Transverse colon (tissue), 4 donors: ENCODE measurements at regions not wholly inside any gene's neighbourhood (a gene's known extent, or its start where the extent isn't known, plus 50 kb on each side); places are given as distances from the start of the nearest gene placed in this dataset.

Source experiments
- DNase-seq: peaks from one replicate; pipeline ENCODE4 v3.0.0-alpha.2; 2019
- H3K27ac ChIP-seq, 4 donors: fragments of 200-600 bp; sonication (generic); 2 replicates each; pipeline ENCODE4 v1.5.1; 2016 to 2018; ENCODE audit warnings: inconsistent platforms in 4 of 4
- H3K27me3 ChIP-seq: fragments of 200-600 bp; sonication (generic); 2 replicates; pipeline ENCODE4 v1.5.1; 2017; ENCODE audit warnings: inconsistent platforms
- H3K36me3 ChIP-seq, 4 donors: fragments of 200-600 bp; sonication (generic); 2 replicates each; pipeline ENCODE4 v1.5.1; 2017 to 2019; ENCODE audit warnings: inconsistent platforms in 4 of 4
- H3K4me1 ChIP-seq, 4 donors: fragments of 200-600 bp; sonication (generic); 2 replicates each; pipeline ENCODE4 v1.5.1; 2017 to 2020; ENCODE audit warnings: inconsistent platforms in 4 of 4
- H3K4me3 ChIP-seq, 4 donors: fragments of 200-600 bp; sonication (generic); 1 replicate in 1 of 4; 2 replicates in 3 of 4; pipeline versions ENCODE4 v1.5.1 to v1.6.1; 2017 to 2019; ENCODE audit warnings: inconsistent platforms in 4 of 4
- H3K9me3 ChIP-seq, 2 donors: fragments of 200-600 bp; sonication (generic); 2 replicates each; pipeline ENCODE4 v1.5.1; 2017 to 2019; ENCODE audit warnings: inconsistent platforms in 2 of 2
- EP300 ChIP-seq: sonication (generic); formaldehyde crosslinking; IDR thresholded peaks from one replicate; pipeline ENCODE4 v1.6.1; 2017; ENCODE audit warnings: antibody characterized with exemption, low read depth
- POLR2A ChIP-seq: fragments of 450-650 bp; IDR thresholded peaks from one replicate; pipeline ENCODE4 v1.6.1; 2016; ENCODE audit warnings: antibody characterized with exemption, mild to moderate bottlenecking, moderate library complexity
- POLR2AphosphoS5 ChIP-seq, 3 donors: sonication (generic); formaldehyde crosslinking; IDR thresholded peaks; one replicate each; pipeline ENCODE4 v1.6.1; 2016; ENCODE audit warnings: antibody characterized with exemption in 3 of 3
- WGBS, 2 donors: methylation state at CpG; one replicate each; pipeline ENCODE4 v1.1.5; 2018; ENCODE audit warnings: low coverage in 1 of 2; 5-methylcytosine and 5-hydroxymethylcytosine counted together
- in situ Hi-C, 4 donors: fragments of 200-750 bp; cut with MboI; loops; one replicate each; pipeline versions ENCODE4 v1.15.0 to v1.15.1; 2017; ENCODE audit warnings: low sequenced_read_pairs in 3 of 4, low pct_ligation_motif_present in 1 of 4, low pct_unique_long_range_greater_than_20kb in 1 of 4
- intact Hi-C: fragments of 100-400 bp; cut with DNase I; formaldehyde crosslinking; loops from one replicate; pipeline ENCODE4 v1.15.1; 2023; ENCODE audit warnings: low total_unique reads
- TF ChIP-seq, protein P1 (sequence below), 5 experiments: fragments of 200-600 bp in 3 of 5; fragments of 450-650 bp in 2 of 5; sonication (generic) in 3 of 5; IDR thresholded peaks; 1 replicate in 2 of 5; 2 replicates in 3 of 5; pipeline ENCODE4 v1.5.1; 2016 to 2017; ENCODE audit warnings: antibody characterized with exemption in 5 of 5, inconsistent platforms in 3 of 5, mild to moderate bottlenecking in 2 of 5, moderate library complexity in 1 of 5

- no peak for DNase-seq
- H3K4me3 ChIP-seq, result no peak overlapping the region
- H3K4me1 ChIP-seq, result no peaks in the 10 kb centered on the region
- no peaks in the 10 kb centered on the region for H3K36me3 ChIP-seq
- H3K9me3 ChIP-seq, result peaks cover 0 to 3% of the 10 kb centered on the region in 2 donors
- TF ChIP-seq EP300 (no peak), POLR2AphosphoS5 (IDR thresholded peaks at IDR 0.05) (no peak), POLR2A (no peak)
- TF ChIP-seq, protein P1, sequence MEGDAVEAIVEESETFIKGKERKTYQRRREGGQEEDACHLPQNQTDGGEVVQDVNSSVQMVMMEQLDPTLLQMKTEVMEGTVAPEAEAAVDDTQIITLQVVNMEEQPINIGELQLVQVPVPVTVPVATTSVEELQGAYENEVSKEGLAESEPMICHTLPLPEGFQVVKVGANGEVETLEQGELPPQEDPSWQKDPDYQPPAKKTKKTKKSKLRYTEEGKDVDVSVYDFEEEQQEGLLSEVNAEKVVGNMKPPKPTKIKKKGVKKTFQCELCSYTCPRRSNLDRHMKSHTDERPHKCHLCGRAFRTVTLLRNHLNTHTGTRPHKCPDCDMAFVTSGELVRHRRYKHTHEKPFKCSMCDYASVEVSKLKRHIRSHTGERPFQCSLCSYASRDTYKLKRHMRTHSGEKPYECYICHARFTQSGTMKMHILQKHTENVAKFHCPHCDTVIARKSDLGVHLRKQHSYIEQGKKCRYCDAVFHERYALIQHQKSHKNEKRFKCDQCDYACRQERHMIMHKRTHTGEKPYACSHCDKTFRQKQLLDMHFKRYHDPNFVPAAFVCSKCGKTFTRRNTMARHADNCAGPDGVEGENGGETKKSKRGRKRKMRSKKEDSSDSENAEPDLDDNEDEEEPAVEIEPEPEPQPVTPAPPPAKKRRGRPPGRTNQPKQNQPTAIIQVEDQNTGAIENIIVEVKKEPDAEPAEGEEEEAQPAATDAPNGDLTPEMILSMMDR (IDR thresholded peaks at IDR 0.05), result no peak
- intact Hi-C loops (no loop called here), in situ Hi-C loops (no loop called here)
- no peak overlapping the region for H3K27ac ChIP-seq
- no peaks in the 10 kb centered on the region for H3K27me3 ChIP-seq
Observed at GRCh38 chr3:167188592-167188991, 191.5 kb downstream of the ZBBX start.

DNA sequence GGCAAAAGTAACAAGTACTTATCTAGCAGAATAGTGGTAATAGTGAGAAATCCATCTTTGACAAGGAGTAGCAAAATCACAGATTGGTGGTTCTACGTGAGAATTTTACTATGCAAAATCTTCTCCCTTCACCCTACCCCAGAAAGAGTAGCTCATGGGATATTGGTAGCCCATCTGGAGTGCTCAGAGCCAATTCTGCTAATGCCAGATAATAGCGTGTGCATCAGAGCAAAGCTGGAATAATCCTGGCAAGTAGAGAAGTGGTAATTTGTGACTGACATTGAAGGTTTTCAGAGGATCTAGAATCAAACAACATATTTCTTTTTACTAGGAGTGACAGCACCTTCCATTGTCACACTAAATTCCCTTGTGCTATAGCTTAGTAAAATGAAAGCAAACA is 192.9 kb downstream of the ZBBX start:
- Histone ChIP-seq H3K4me3 (no peak overlapping the region), H3K27me3 (no peaks in the 10 kb centered on the region), H3K27ac (no peak overlapping the region), H3K36me3 (no peaks in the 10 kb centered on the region), H3K4me1 (no peaks in the 10 kb centered on the region), H3K9me3 (no peaks in the 10 kb centered on the region)
- WGBS, 2 donors, result 71 to 81% methylated on average over 2 of the region's 2 CpGs
- intact Hi-C loops (no loop called here), in situ Hi-C loops (no loop called here)
- no peak for DNase-seq
- TF ChIP-seq EP300, result no peak
- no peak for TF ChIP-seq POLR2AphosphoS5 (IDR thresholded peaks at IDR 0.05)
- TF ChIP-seq POLR2A, result no peak
- TF ChIP-seq, protein P1 (IDR thresholded peaks at IDR 0.05), result no peak

DNA sequence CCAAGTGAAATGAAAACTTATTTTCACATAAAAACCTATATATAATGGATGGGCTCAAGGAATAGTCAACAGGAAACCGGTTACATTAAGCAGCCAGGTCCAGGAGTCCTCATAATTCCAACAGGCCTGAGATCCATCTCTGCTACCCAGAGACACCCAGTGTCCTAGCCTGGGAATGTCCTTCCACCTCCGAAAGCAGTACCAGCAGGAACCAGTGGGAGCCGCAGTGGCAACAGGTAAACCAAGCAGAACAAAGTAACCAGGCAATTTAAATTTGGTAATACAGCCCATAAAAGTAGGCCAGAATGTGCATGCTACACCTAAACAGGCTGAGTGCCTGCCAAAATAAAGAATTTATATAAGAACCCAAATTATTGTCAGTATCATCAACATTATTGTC is 195.6 kb downstream of the ZBBX start:
- in situ Hi-C loops (no loop called here), intact Hi-C loops (no loop called here)
- H3K36me3 ChIP-seq, result no peaks in the 10 kb centered on the region
- no peaks in the 10 kb centered on the region for H3K27me3 ChIP-seq
- H3K4me1 ChIP-seq, result no peaks in the 10 kb centered on the region
- no peak overlapping the region for H3K4me3 ChIP-seq
- H3K9me3 ChIP-seq, result no peaks in the 10 kb centered on the region
- no peak for DNase-seq
- no peak overlapping the region for H3K27ac ChIP-seq
- TF ChIP-seq, protein P1 (IDR thresholded peaks at IDR 0.05), result no peak
- 80% methylated on average over 3 of the region's 3 CpGs; no CpG with 5 or more reads in 1 of the 2 donors for WGBS, 2 donors

DNA sequence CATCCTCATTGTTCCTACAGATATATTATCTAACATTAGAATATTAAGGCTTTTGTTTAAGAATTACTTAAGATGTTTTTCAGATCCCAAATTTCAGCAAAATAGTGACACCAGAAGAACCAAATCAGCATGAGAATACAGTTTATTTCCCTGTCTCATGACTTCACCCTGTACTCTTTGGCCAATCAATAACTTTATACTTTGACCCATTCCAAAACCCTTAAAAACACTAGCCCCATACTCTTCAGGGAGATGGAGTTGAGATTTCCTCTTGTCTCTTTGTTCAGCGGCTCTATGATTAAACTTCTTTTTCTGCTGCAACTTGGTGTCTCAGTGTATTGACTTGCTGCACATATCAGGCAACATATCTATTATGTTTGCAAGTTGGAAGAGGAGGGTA is 207.7 kb downstream of the ZBBX start:
- no peaks in the 10 kb centered on the region for H3K4me1 ChIP-seq
- H3K4me3 ChIP-seq, result no peak overlapping the region
- H3K27ac ChIP-seq, result no peak overlapping the region
- TF ChIP-seq, protein P1 (IDR thresholded peaks at IDR 0.05), result no peak
- TF ChIP-seq POLR2AphosphoS5 (IDR thresholded peaks at IDR 0.05) (no peak), POLR2A (no peak), EP300 (no peak)
- no peak for DNase-seq
- intact Hi-C loops (no loop called here), in situ Hi-C loops (no loop called here)
- no peaks in the 10 kb centered on the region for H3K36me3 ChIP-seq
- 75 to 90% methylated on average over 1 of the region's 1 CpG for WGBS, 2 donors
- H3K9me3 ChIP-seq, result peaks cover 4 to 11% of the 10 kb centered on the region in 2 donors
- no peaks in the 10 kb centered on the region for H3K27me3 ChIP-seq
